GM12865 (cell line): ENCODE measurements at regions not wholly inside any gene's neighbourhood (a gene's known extent, or its start where the extent isn't known, plus 50 kb on each side); places are given as distances from the start of the nearest gene placed in this dataset.

Experiments
- DNase-seq: peaks from one replicate; pipeline ENCODE4 v3.0.0; 2010; ENCODE audit warnings: low read depth
- H3K4me3 ChIP-seq: 2 replicates; pipeline ENCODE4 v1.5.1; 2011; ENCODE audit warnings: mild to moderate bottlenecking, low read depth, low read length, control low read depth
- TF ChIP-seq, protein P1 (sequence below): IDR thresholded peaks from 2 replicates; pipeline ENCODE4 v1.5.1; 2011; ENCODE audit warnings: low read length, control low read depth, low read depth, inconsistent platforms; ENCODE audit not compliant: insufficient read depth; ENCODE audit errors: missing control alignments

DNA sequence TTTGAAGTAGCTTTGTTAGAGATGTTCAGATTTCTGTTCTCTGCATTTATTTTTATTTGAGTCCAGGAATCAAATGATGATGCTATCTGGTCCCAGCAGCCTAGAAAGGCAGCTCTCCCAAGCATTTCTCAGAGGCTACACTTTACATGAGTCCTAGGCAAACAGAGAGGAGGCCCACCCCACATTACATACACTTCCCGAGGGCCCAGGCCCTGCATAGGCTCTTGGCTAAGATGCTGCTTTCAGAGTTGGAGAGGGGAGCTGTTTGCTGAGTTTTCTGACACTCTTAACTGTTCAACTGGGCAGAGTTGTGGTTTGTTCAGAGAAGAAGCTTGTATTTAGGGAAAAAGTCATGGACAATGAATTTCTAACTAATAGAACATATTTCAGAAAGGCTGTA, 117.9 kb upstream of the RGMA start:
- DNase-seq = no peak
- no peak overlapping the region for H3K4me3 ChIP-seq
- TF ChIP-seq, protein P1, sequence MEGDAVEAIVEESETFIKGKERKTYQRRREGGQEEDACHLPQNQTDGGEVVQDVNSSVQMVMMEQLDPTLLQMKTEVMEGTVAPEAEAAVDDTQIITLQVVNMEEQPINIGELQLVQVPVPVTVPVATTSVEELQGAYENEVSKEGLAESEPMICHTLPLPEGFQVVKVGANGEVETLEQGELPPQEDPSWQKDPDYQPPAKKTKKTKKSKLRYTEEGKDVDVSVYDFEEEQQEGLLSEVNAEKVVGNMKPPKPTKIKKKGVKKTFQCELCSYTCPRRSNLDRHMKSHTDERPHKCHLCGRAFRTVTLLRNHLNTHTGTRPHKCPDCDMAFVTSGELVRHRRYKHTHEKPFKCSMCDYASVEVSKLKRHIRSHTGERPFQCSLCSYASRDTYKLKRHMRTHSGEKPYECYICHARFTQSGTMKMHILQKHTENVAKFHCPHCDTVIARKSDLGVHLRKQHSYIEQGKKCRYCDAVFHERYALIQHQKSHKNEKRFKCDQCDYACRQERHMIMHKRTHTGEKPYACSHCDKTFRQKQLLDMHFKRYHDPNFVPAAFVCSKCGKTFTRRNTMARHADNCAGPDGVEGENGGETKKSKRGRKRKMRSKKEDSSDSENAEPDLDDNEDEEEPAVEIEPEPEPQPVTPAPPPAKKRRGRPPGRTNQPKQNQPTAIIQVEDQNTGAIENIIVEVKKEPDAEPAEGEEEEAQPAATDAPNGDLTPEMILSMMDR = no peak

GRCh38 chr15:93205413-93205812, 116.4 kb upstream of the RGMA start:
- TF ChIP-seq, protein P1 = no peak
- H3K4me3 ChIP-seq = no peak overlapping the region

GRCh38 chr15:93203036-93203435, 114.0 kb upstream of the RGMA start:
- DNase-seq = no peak
- TF ChIP-seq, protein P1 = no peak
- H3K4me3 ChIP-seq = no peak overlapping the region

More at GRCh38 chr15:93205413-93205812, 116.4 kb upstream of the RGMA start:
- no peak for DNase-seq

DNA sequence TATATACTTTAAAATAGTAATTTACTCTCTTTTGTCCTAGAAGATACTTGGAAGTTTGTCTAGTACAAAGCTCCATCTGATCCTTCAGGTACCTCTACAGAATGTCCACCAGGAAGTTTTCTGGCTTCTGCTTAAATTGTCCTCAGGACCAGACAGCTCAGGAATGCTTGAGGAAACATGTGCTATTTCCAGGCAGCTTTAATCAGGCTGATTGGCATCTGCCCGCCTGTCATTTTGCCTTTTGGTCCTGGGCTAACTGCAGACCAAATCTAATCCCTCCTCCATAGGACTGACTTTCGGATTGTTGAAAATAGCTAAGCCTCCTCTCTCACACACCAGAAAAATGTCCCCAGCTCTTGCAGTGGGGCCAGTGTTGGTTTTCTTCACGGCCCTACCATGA, 113.4 kb upstream of the RGMA start:
- DNase-seq = no peak
- TF ChIP-seq, protein P1 = no peak
- H3K4me3 ChIP-seq = no peak overlapping the region

DNA sequence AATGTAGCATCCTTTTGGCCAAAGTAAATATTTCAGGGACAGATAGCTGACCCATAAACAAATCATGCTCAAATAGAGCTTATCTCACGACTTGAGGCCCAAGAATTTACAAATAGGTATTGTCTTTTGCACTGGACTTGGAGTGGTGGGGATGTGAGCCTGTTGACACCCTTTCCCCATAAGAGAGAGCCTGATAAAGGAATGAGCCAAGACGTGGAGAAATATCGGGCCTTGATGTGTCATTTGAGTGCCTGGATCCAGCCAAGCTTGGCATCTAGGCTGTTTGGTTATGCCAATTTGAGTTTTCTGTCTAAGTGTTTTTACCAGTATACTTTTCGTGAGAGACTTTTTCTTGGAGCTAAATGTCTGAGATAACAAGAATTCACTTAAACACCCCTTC, 112.9 kb upstream of the RGMA start:
- no peak for DNase-seq
- no peak overlapping the region for H3K4me3 ChIP-seq
- TF ChIP-seq, protein P1 = no peak

DNA sequence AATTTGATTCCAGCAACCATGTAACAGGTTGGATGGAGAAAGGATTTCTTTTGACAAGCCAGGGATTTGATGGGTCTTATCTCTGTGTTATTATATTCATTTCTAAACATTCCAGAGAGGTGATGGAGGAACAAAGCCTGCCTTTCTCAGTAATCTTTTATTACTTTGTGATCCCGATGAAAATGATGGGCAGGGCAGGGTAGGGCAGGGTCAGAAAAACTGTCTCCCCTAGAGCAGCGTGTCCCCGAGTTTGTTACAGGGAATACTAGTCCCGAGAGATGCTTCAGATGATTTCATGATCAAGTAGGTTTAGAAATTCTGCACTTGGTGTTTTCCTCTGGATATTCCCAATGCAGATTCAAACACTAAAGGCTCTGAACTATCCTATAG, 111.8 kb upstream of the RGMA start:
- TF ChIP-seq, protein P1 = no peak
- no peak overlapping the region for H3K4me3 ChIP-seq
- no peak for DNase-seq

- no peak for DNase-seq
- TF ChIP-seq, protein P1 = no peak
- H3K4me3 ChIP-seq = no peak overlapping the region
Measured at GRCh38 chr15:93200081-93200836, 111.2 kb upstream of the RGMA start.
